ENCODE measurements at regions not wholly inside any gene's neighbourhood (a gene's known extent, or its start where the extent isn't known, plus 50 kb on each side); places are given as distances from the start of the nearest gene placed in this dataset.

- Histone ChIP-seq H3K4me1 (no peaks in the 10 kb centered on the region), H3K27me3 (no peaks in the 10 kb centered on the region), H3K4me3 (no peak overlapping the region), H3K36me3 (no peaks in the 10 kb centered on the region), H3K27ac (no peak overlapping the region), H3K9me3 (no peaks in the 10 kb centered on the region)
- 88% methylated on average over 3 of the region's 3 CpGs for WGBS
- no peak for TF ChIP-seq CTCF (IDR thresholded peaks at IDR 0.05)
- TF ChIP-seq POLR2A (IDR thresholded peaks at IDR 0.05) = no peak
- TF ChIP-seq EP300 (IDR thresholded peaks at IDR 0.05) = no peak
- TF ChIP-seq POLR2AphosphoS5 (IDR thresholded peaks at IDR 0.05) = no peak
- DNase-seq (ENCODE audit: low spot score in 2 of 2) = no peak
Observed at GRCh38 chr6:106748547-106749207, 119.3 kb downstream of the QRSL1 start.

GRCh38 chr6:106747139-106747538 is 117.8 kb downstream of the QRSL1 start:
- Histone ChIP-seq H3K27ac (no peak overlapping the region), H3K4me1 (no peaks in the 10 kb centered on the region), H3K36me3 (no peaks in the 10 kb centered on the region), H3K9me3 (no peaks in the 10 kb centered on the region), H3K27me3 (no peaks in the 10 kb centered on the region), H3K4me3 (no peak overlapping the region)
- TF ChIP-seq EP300 (IDR thresholded peaks at IDR 0.05) (no peak), POLR2AphosphoS5 (IDR thresholded peaks at IDR 0.05) (no peak), POLR2A (IDR thresholded peaks at IDR 0.05) (no peak), CTCF (IDR thresholded peaks at IDR 0.05) (no peak)
- 53% methylated on average over 1 of the region's 1 CpG for WGBS
- no peak for DNase-seq (ENCODE audit: low spot score in 2 of 2)

GRCh38 chr6:106746652-106747051 is 117.3 kb downstream of the QRSL1 start:
- Histone ChIP-seq H3K4me3 (no peak overlapping the region), H3K9me3 (no peaks in the 10 kb centered on the region), H3K4me1 (no peaks in the 10 kb centered on the region), H3K36me3 (no peaks in the 10 kb centered on the region), H3K27ac (no peak overlapping the region), H3K27me3 (no peaks in the 10 kb centered on the region)
- TF ChIP-seq POLR2AphosphoS5 (IDR thresholded peaks at IDR 0.05) (no peak), EP300 (IDR thresholded peaks at IDR 0.05) (no peak), POLR2A (IDR thresholded peaks at IDR 0.05) (no peak), CTCF (IDR thresholded peaks at IDR 0.05) (no peak)
- 84% methylated on average over 3 of the region's 3 CpGs for WGBS
- DNase-seq (ENCODE audit: low spot score in 2 of 2) = no peak

- WGBS = 80% methylated on average over 5 of the region's 5 CpGs
- H3K27me3 ChIP-seq = no peaks in the 10 kb centered on the region
- DNase-seq (ENCODE audit: low spot score in 2 of 2) = no peak
- no peak overlapping the region for H3K4me3 ChIP-seq
- H3K27ac ChIP-seq = no peak overlapping the region
- no peak for TF ChIP-seq EP300 (IDR thresholded peaks at IDR 0.05)
- no peak for TF ChIP-seq POLR2A (IDR thresholded peaks at IDR 0.05)
- no peak for TF ChIP-seq POLR2AphosphoS5 (IDR thresholded peaks at IDR 0.05)
- no peak for TF ChIP-seq CTCF (IDR thresholded peaks at IDR 0.05)
- no peaks in the 10 kb centered on the region for H3K9me3 ChIP-seq
- H3K36me3 ChIP-seq = no peaks in the 10 kb centered on the region
- no peaks in the 10 kb centered on the region for H3K4me1 ChIP-seq
Observed at GRCh38 chr6:106745824-106746582, 116.6 kb downstream of the QRSL1 start.

GRCh38 chr6:106745197-106745770 is 115.9 kb downstream of the QRSL1 start:
- no peaks in the 10 kb centered on the region for H3K9me3 ChIP-seq
- WGBS = 67% methylated on average over 3 of the region's 3 CpGs
- H3K27me3 ChIP-seq = no peaks in the 10 kb centered on the region
- no peaks in the 10 kb centered on the region for H3K36me3 ChIP-seq
- no peak for DNase-seq (ENCODE audit: low spot score in 2 of 2)
- H3K4me3 ChIP-seq = no peak overlapping the region
- no peaks in the 10 kb centered on the region for H3K4me1 ChIP-seq
- TF ChIP-seq CTCF (IDR thresholded peaks at IDR 0.05) = no peak
- no peak for TF ChIP-seq POLR2AphosphoS5 (IDR thresholded peaks at IDR 0.05)
- TF ChIP-seq POLR2A (IDR thresholded peaks at IDR 0.05) = no peak
- TF ChIP-seq EP300 (IDR thresholded peaks at IDR 0.05) = no peak
- H3K27ac ChIP-seq = no peak overlapping the region
